Ascending aorta (tissue), 2 donors: ENCODE measurements at regions not wholly inside any gene's neighbourhood (a gene's known extent, or its start where the extent isn't known, plus 50 kb on each side); places are given as distances from the start of the nearest gene placed in this dataset.

Experiments used
- DNase-seq, 2 donors: peaks; one replicate each; pipeline ENCODE4 v3.0.0-alpha.2; 2019; ENCODE audit warnings: low spot score in 2 of 2
- H3K27ac ChIP-seq, 2 donors: fragments of 200-600 bp; sonication (generic); one replicate each; pipeline ENCODE4 v1.5.1; 2016 to 2017; ENCODE audit warnings: mild to moderate bottlenecking in 1 of 2
- H3K27me3 ChIP-seq: fragments of 200-600 bp; sonication (generic); one replicate; pipeline ENCODE4 v1.5.1; 2017
- H3K36me3 ChIP-seq, 2 donors: fragments of 200-600 bp; sonication (generic); one replicate each; pipeline ENCODE4 v1.5.1; 2016
- H3K4me1 ChIP-seq, 2 donors: fragments of 200-600 bp; sonication (generic); one replicate each; pipeline ENCODE4 v1.5.1; 2016 to 2017; ENCODE audit warnings: mild to moderate bottlenecking in 1 of 2
- H3K4me3 ChIP-seq, 2 donors: fragments of 200-600 bp; sonication (generic); one replicate each; pipeline ENCODE4 v1.5.1; 2016 to 2017; ENCODE audit warnings: mild to moderate bottlenecking in 1 of 2
- H3K9me3 ChIP-seq, 2 donors: fragments of 200-600 bp; sonication (generic); one replicate each; pipeline ENCODE4 v1.5.1; 2016
- CTCF ChIP-seq, 3 experiments: fragments of 200-600 bp in 2 of 3; fragments of 450-650 bp in 1 of 3; sonication (generic) in 2 of 3; IDR thresholded peaks; one replicate each; pipeline ENCODE4 v1.5.1; 2016 to 2019; ENCODE audit warnings: antibody characterized with exemption in 3 of 3, mild to moderate bottlenecking in 1 of 3, moderate library complexity in 1 of 3
- intact Hi-C: fragments of 100-400 bp; cut with DNase I; formaldehyde crosslinking; loops from one replicate; pipeline ENCODE4 v1.15.1; 2023

GRCh38 chr5:44640945-44641456, 167.7 kb upstream of the MRPS30 start:
- Histone ChIP-seq H3K4me1 (no peaks in the 10 kb centered on the region), H3K27ac (no peak overlapping the region), H3K4me3 (no peak overlapping the region), H3K9me3 (no peaks in the 10 kb centered on the region), H3K27me3 (no peaks in the 10 kb centered on the region), H3K36me3 (no peaks in the 10 kb centered on the region)
- intact Hi-C loops = no loop called here
- TF ChIP-seq CTCF (IDR thresholded peaks at IDR 0.05) = no peak
- DNase-seq = no peak

DNA sequence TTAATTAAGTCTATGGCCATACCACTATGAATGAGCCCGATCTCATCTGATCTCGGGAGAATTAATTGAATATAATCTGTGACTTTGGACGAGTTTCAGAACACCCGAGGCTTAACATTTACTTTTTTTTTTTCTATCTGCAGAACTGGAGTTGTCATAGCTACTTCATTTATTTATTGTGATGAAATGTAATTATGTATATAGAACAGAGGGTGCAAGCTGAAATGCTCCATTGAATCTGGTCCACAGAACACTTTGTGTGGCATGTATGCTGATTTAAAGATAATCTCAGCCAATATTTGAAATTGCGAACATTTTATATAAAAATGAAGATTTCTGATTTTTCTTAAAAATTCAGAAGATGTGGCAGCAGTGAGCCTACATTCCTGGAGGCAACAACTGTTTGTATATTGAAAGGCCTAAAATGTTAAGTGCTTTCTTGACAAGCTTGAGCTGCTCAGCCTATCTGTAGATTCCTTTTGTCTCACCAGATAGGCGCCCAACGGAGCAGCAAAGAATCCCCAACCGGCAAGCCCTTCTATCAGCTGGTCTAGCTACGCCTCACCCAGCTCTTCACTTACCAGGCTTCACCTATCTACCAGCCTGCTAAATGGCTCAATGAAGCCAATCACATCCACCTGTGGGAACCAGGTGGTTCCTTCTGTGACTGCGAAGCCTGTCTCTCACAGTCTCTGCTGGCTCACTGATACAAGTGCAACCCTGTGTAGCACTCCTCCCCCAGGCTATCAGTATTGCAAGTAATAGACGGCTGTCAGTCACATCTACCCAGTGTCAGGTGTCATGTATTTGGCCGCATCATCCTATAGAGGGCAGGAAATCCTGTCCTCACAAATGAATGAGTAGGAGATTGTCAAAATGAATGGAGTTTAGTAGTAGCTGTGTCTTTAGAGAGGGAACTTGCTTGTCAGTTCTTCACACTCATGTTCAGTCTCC, 170.6 kb upstream of the MRPS30 start:
- no peak for TF ChIP-seq CTCF (IDR thresholded peaks at IDR 0.05)

GRCh38 chr5:44632344-44632743, 176.4 kb upstream of the MRPS30 start:
- no peaks in the 10 kb centered on the region for H3K4me1 ChIP-seq
- H3K27ac ChIP-seq = no peak overlapping the region
- no peak overlapping the region for H3K4me3 ChIP-seq
- no peak for DNase-seq
- no peaks in the 10 kb centered on the region for H3K27me3 ChIP-seq
- intact Hi-C loops = no loop called here
- no peaks in the 10 kb centered on the region for H3K9me3 ChIP-seq
- no peaks in the 10 kb centered on the region for H3K36me3 ChIP-seq
- no peak for TF ChIP-seq CTCF (IDR thresholded peaks at IDR 0.05)

More for the DNA sequence above, 170.6 kb upstream of the MRPS30 start:
- intact Hi-C loops = no loop called here
- Histone ChIP-seq H3K4me1 (no peaks in the 10 kb centered on the region), H3K27ac (no peak overlapping the region), H3K9me3 (no peaks in the 10 kb centered on the region), H3K27me3 (no peaks in the 10 kb centered on the region), H3K4me3 (no peak overlapping the region), H3K36me3 (no peaks in the 10 kb centered on the region)
- DNase-seq = no peak

- no peak for TF ChIP-seq CTCF (IDR thresholded peaks at IDR 0.05)
- no peaks in the 10 kb centered on the region for H3K9me3 ChIP-seq
- H3K4me1 ChIP-seq = no peaks in the 10 kb centered on the region
- no peaks in the 10 kb centered on the region for H3K36me3 ChIP-seq
- intact Hi-C loops = no loop called here
- no peak for DNase-seq
- H3K4me3 ChIP-seq = no peak overlapping the region
- H3K27ac ChIP-seq = no peak overlapping the region
- H3K27me3 ChIP-seq = no peaks in the 10 kb centered on the region
Measured at GRCh38 chr5:44626846-44627245, 181.9 kb upstream of the MRPS30 start.

DNA sequence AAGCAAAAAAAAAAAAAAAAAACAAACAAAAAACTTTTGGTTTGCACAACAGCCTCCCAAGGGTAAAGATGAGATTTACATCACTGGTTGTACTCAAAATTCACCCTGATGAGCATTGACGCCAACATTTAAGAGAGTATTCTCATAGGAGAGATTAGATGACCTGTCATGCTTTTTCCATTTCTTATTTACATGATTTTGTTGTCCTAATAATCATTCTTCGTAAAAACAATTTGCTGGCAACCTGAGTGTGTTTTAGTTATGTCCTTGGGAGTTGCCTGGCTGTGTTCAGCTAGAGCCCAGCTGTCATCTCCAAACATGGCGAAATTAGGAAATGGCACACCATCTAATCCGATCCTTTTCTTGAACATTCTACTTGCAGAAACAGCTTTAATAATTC, 186.4 kb upstream of the MRPS30 start:
- Histone ChIP-seq H3K4me1 (no peaks in the 10 kb centered on the region), H3K27me3 (no peaks in the 10 kb centered on the region), H3K4me3 (no peak overlapping the region), H3K9me3 (no peaks in the 10 kb centered on the region), H3K27ac (no peak overlapping the region), H3K36me3 (no peaks in the 10 kb centered on the region)
- no peak for TF ChIP-seq CTCF (IDR thresholded peaks at IDR 0.05)
- no peak for DNase-seq
- intact Hi-C loops = no loop called here
